Activated CD8-positive, alpha-beta memory T cell treated with anti-CD3 and anti-CD28 coated beads, Interleukin-2, amount 10 ng/mL, durations not matched to agents 7 days and 5 days (primary cell): ENCODE measurements at regions not wholly inside any gene's neighbourhood (a gene's known extent, or its start where the extent isn't known, plus 50 kb on each side); places are given as distances from the start of the nearest gene placed in this dataset.

Source experiments
- ATAC-seq: fragments of 150-1000 bp; cut with Tn5 transposase; one replicate; pipeline ENCODE4 v1.10.0; 2021; ENCODE audit warnings: moderate library complexity
- CTCF ChIA-PET: fragments of 350-600 bp; sonication (Branson Sonifier 250); formaldehyde crosslinking; loops from one replicate; lab custom pipeline; 2021; ENCODE audit warnings: antibody characterized with exemption; lab: Charles Lee
- DNase-seq: peaks from one replicate; pipeline ENCODE4 v3.0.0-alpha.2; 2020
- H3K27ac Mint-ChIP-seq: one replicate; pipeline ENCODE4 v1.8.0; 2021; ENCODE audit warnings: mild to moderate bottlenecking, mixed read lengths
- H3K27me3 Mint-ChIP-seq: one replicate; pipeline ENCODE4 v1.8.0; 2021; ENCODE audit warnings: mixed read lengths
- H3K36me3 Mint-ChIP-seq: one replicate; pipeline ENCODE4 v1.8.0; 2021; ENCODE audit warnings: mild to moderate bottlenecking, mixed read lengths
- H3K4me1 Mint-ChIP-seq: one replicate; pipeline ENCODE4 v1.8.0; 2021; ENCODE audit warnings: mixed read lengths
- H3K4me3 Mint-ChIP-seq: one replicate; pipeline ENCODE4 v1.8.0; 2021; ENCODE audit warnings: mild to moderate bottlenecking, moderate library complexity, mixed read lengths
- H3K9me3 Mint-ChIP-seq: one replicate; pipeline ENCODE4 v1.8.0; 2022; ENCODE audit warnings: low read depth, mixed read lengths

- Mint-ChIP-seq H3K4me3 (no peak overlapping the region), H3K4me1 (no peaks in the 10 kb centered on the region), H3K27ac (no peak overlapping the region), H3K9me3 (no peaks in the 10 kb centered on the region), H3K27me3 (peaks cover 16% of the 10 kb centered on the region), H3K36me3 (no peaks in the 10 kb centered on the region)
- no peak for DNase-seq
- CTCF ChIA-PET = no interaction called here
- ATAC-seq = no peak
These were observed 68.9 kb upstream of the GAP43 start for GRCh38 chr3:115554487-115554807.

- Mint-ChIP-seq H3K27me3 (peaks cover 42% of the 10 kb centered on the region), H3K4me3 (no peak overlapping the region), H3K36me3 (peaks cover 1% of the 10 kb centered on the region), H3K9me3 (peaks cover 2% of the 10 kb centered on the region), H3K4me1 (peaks cover 13% of the 10 kb centered on the region), H3K27ac (no peak overlapping the region)
- peak; percentile 81 for ATAC-seq
- CTCF ChIA-PET = no interaction called here
- DNase-seq = peak; percentile 50
These were observed 60.6 kb upstream of the GAP43 start for GRCh38 chr3:115562636-115563267.

DNA sequence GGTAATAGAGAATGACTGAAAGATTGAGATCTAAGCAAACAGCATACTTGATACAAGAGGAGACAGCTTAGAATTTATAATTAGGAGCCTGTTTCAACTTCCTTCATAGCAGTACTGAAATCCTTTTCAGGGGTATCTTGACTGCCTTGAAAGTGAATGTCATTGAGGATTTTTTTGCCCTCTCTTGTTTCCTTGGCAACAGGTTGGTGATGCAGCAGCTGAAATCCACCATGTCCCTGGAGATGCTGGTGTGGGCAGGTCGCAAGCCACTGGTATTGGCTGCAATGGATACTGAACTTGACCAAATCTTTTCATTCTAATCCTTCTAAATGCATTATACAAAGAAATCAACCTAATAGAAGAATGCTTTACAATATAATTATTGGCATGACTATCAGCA lies 59.3 kb upstream of the GAP43 start:
- Mint-ChIP-seq H3K27ac (no peak overlapping the region), H3K27me3 (peaks cover 44% of the 10 kb centered on the region), H3K4me1 (peaks cover 13% of the 10 kb centered on the region), H3K36me3 (peaks cover 1% of the 10 kb centered on the region), H3K4me3 (no peak overlapping the region), H3K9me3 (peaks cover 2% of the 10 kb centered on the region)
- CTCF ChIA-PET = no interaction called here
- no peak for DNase-seq
- ATAC-seq = no peak

DNA sequence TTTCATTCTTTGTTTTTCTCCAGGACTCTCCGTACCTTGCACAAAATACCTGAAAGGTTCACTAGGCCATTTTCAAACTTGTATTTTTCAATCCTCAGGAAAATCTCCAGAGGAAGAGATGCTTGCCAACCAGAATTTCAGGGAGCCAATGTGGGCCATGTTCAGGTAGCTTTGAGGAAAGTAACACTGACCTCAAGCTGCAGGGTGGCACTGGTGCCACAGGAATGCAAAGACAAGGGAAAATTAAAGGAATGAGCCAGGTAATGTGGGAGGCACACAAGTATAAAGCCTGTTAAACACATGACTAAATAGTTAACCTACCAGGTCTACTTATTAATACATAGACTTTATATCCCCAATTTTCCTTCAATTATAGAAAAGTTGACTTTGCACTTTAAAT lies 51.9 kb upstream of the GAP43 start:
- Mint-ChIP-seq H3K4me1 (no peaks in the 10 kb centered on the region), H3K27me3 (peaks cover 36% of the 10 kb centered on the region), H3K27ac (no peak overlapping the region), H3K4me3 (no peak overlapping the region), H3K36me3 (no peaks in the 10 kb centered on the region), H3K9me3 (peaks cover 2% of the 10 kb centered on the region)
- ATAC-seq (no peak), DNase-seq (no peak)
- CTCF ChIA-PET = no interaction called here
